HG02588 (cell line): ENCODE measurements at regions not wholly inside any gene's neighbourhood (a gene's known extent, or its start where the extent isn't known, plus 50 kb on each side); places are given as distances from the start of the nearest gene placed in this dataset.

ENCODE experiments used
- ATAC-seq: cut with Tn5 transposase; IDR thresholded peaks from one replicate; pipeline ENCODE4 v1.9.1; 2021; ENCODE audit warnings: mild to moderate bottlenecking, moderate library complexity; ENCODE audit not compliant: unreplicated experiment

GRCh38 chr3:137409584-137409983, 354.5 kb upstream of the SOX14 start:
- no peak for ATAC-seq

GRCh38 chr3:137410028-137410427, 354.1 kb upstream of the SOX14 start:
- ATAC-seq = no peak

- ATAC-seq = no peak
Measured at GRCh38 chr3:137420198-137420995, 343.7 kb upstream of the SOX14 start.

- ATAC-seq = no peak
Measured at GRCh38 chr3:137438561-137438960, 325.6 kb upstream of the SOX14 start.

GRCh38 chr3:137460944-137461343, 303.2 kb upstream of the SOX14 start:
- no peak for ATAC-seq

- ATAC-seq = no peak
Measured at GRCh38 chr3:137463131-137463530, 301.0 kb upstream of the SOX14 start.

GRCh38 chr3:137464341-137464740, 299.8 kb upstream of the SOX14 start:
- no peak for ATAC-seq

- no peak for ATAC-seq
Measured at GRCh38 chr3:137468446-137468845, 295.7 kb upstream of the SOX14 start.

- ATAC-seq = no peak
Measured at GRCh38 chr3:137469263-137469662, 294.9 kb upstream of the SOX14 start.

GRCh38 chr3:137471130-137471529, 293.0 kb upstream of the SOX14 start:
- peak; percentile 47 for ATAC-seq

- ATAC-seq = no peak
Measured at GRCh38 chr3:137471558-137472204, 292.4 kb upstream of the SOX14 start.

- ATAC-seq = no peak
Measured at GRCh38 chr3:137477614-137478013, 286.5 kb upstream of the SOX14 start.

GRCh38 chr3:137509354-137510045, 254.6 kb upstream of the SOX14 start:
- ATAC-seq = no peak

- no peak for ATAC-seq
Measured at GRCh38 chr3:137511655-137512054, 252.5 kb upstream of the SOX14 start.

GRCh38 chr3:137514853-137515252, 249.3 kb upstream of the SOX14 start:
- ATAC-seq = no peak

GRCh38 chr3:137519602-137520001, 244.5 kb upstream of the SOX14 start:
- no peak for ATAC-seq

- no peak for ATAC-seq
Measured at GRCh38 chr3:137524751-137525150, 239.4 kb upstream of the SOX14 start.

GRCh38 chr3:137525471-137525870, 238.6 kb upstream of the SOX14 start:
- no peak for ATAC-seq

GRCh38 chr3:137542049-137542448, 222.1 kb upstream of the SOX14 start:
- no peak for ATAC-seq

GRCh38 chr3:137554242-137554641, 209.9 kb upstream of the SOX14 start:
- no peak for ATAC-seq

GRCh38 chr3:137568880-137569279, 195.2 kb upstream of the SOX14 start:
- no peak for ATAC-seq

GRCh38 chr3:137572931-137573330, 191.2 kb upstream of the SOX14 start:
- no peak for ATAC-seq
